GM12878 (cell line): ENCODE measurements at regions not wholly inside any gene's neighbourhood (a gene's known extent, or its start where the extent isn't known, plus 50 kb on each side); places are given as distances from the start of the nearest gene placed in this dataset.

Experiments
- ATAC-seq: fragments of 200-7000 bp; cut with Tn5 transposase; 3 replicates; pipeline ENCODE4 v1.9.1; 2020; ENCODE audit warnings: mild to moderate bottlenecking, moderate library complexity
- BruUV-seq: library from RNA; stranded (reverse); fragments of 400-500 nt; replicated peaks from 2 replicates; lab custom pipeline; 2021; lab: Mats Ljungman, UMichigan
- CTCF ChIA-PET: fragments of 300-600 bp; sonication (Branson Sonifier 250); formaldehyde crosslinking; extraction: SDS; loops from one replicate; lab custom pipeline; 2021; ENCODE audit warnings: inconsistent platforms; lab: Yijun Ruan, JAX
- POLR2A ChIA-PET: fragments of 350-600 bp; formaldehyde crosslinking; extraction: SDS; loops from one replicate; lab custom pipeline; 2021; ENCODE audit warnings: inconsistent platforms; lab: Charles Lee
- RAD21 ChIA-PET: fragments of 300-600 bp; sonication (Branson Sonifier 250); formaldehyde crosslinking; loops from one replicate; lab custom pipeline; 2023; ENCODE audit warnings: antibody characterized with exemption; ENCODE audit not compliant: unreplicated experiment; lab: Charles Lee
- SMC1A ChIA-PET: fragments of 300-600 bp; sonication (Branson Sonifier 250); formaldehyde crosslinking; loops from one replicate; lab custom pipeline; 2023; ENCODE audit not compliant: unreplicated experiment, uncharacterized antibody; lab: Charles Lee
- DNase-seq: peaks from one replicate; pipeline ENCODE4 v3.0.0-alpha.2; 2011; ENCODE audit warnings: low read depth, low spot score
- FAIRE-seq: peaks from 3 replicates; lab custom pipeline; 2011; peaks lifted over from hg19 to GRCh38; lab: Jason Lieb, UNC
- H2AFZ ChIP-seq: 2 replicates; pipeline ENCODE4 v1.6.0; 2011; ENCODE audit warnings: low read depth, low read length, control low read depth; ENCODE audit not compliant: control insufficient read depth
- H3K27ac ChIP-seq: 2 replicates; pipeline ENCODE4 v1.5.1; 2011; ENCODE audit warnings: control low read depth; ENCODE audit not compliant: control insufficient read depth, insufficient read depth
- H3K27me3 ChIP-seq, 2 experiments: replicated peaks in 1 of 2; 2 replicates each; pipeline versions ENCODE4 v1.6.0 to v1.6.1; 2011; ENCODE audit warnings: low read length in 1 of 2; ENCODE audit not compliant: control insufficient read depth in 2 of 2, insufficient read depth in 2 of 2
- H3K36me3 ChIP-seq, 2 experiments: 2 replicates each; pipeline ENCODE4 v1.5.1; 2011; ENCODE audit warnings: low read length in 1 of 2; ENCODE audit not compliant: control insufficient read depth in 2 of 2, insufficient read depth in 2 of 2
- H3K4me1 ChIP-seq: 2 replicates; pipeline ENCODE4 v1.6.1; 2011; ENCODE audit warnings: mild to moderate bottlenecking, low read length, moderate library complexity, mixed read lengths; ENCODE audit not compliant: control insufficient read depth, insufficient read depth
- H3K4me2 ChIP-seq: 2 replicates; pipeline ENCODE4 v1.6.0; 2011; ENCODE audit warnings: control low read depth; ENCODE audit not compliant: control insufficient read depth, insufficient read depth
- H3K4me3 ChIP-seq: fragments of 200-600 bp; sonication (generic); 2 replicates; pipeline ENCODE4 v1.5.1; 2016
- H3K79me2 ChIP-seq: 2 replicates; pipeline ENCODE4 v1.6.0; 2011; ENCODE audit warnings: low read length; ENCODE audit not compliant: control insufficient read depth, insufficient read depth
- H3K9ac ChIP-seq: 2 replicates; pipeline ENCODE4 v1.8.0; 2011; ENCODE audit warnings: low read length, control low read depth, mixed read lengths; ENCODE audit not compliant: control insufficient read depth, insufficient read depth
- H3K9me3 ChIP-seq: replicated peaks from 3 replicates; pipeline ENCODE4 v1.5.1; 2011; ENCODE audit warnings: mild to moderate bottlenecking, low read length; ENCODE audit not compliant: control insufficient read depth, insufficient read depth
- H4K20me1 ChIP-seq: 2 replicates; pipeline ENCODE4 v1.6.0; 2011; ENCODE audit not compliant: control insufficient read depth, insufficient read depth
- BCL11A ChIP-seq: IDR thresholded peaks from 2 replicates; pipeline ENCODE4 v1.6.1; 2011; ENCODE audit warnings: low read depth, low read length
- GABPA ChIP-seq: IDR thresholded peaks from 2 replicates; pipeline ENCODE4 v1.6.1; 2014; ENCODE audit warnings: antibody characterized with exemption, low read depth, mild to moderate bottlenecking, inconsistent platforms
- HCFC1 ChIP-seq: fragments of 150-350 bp; IDR thresholded peaks from 2 replicates; pipeline ENCODE4 v1.6.1; 2014; ENCODE audit warnings: low read length
- NRF1 ChIP-seq: conservative IDR thresholded peaks from 2 replicates; pipeline ENCODE4 v1.6.1; 2011; ENCODE audit warnings: mild to moderate bottlenecking, low read depth, low read length, improper control_type of control experiment
- RAD51 ChIP-seq: fragments of 450-650 bp; IDR thresholded peaks from 2 replicates; pipeline ENCODE4 v1.6.1; 2016; ENCODE audit warnings: moderate library complexity, mild to moderate bottlenecking, inconsistent platforms
- RBBP5 ChIP-seq: fragments of 200-600 bp; sonication (generic); conservative IDR thresholded peaks from 2 replicates; pipeline ENCODE4 v1.6.1; 2016
- SMAD1 ChIP-seq: fragments of 450-650 bp; IDR thresholded peaks from 2 replicates; pipeline ENCODE4 v1.6.1; 2018; ENCODE audit warnings: mild to moderate bottlenecking, low read depth; ENCODE audit not compliant: partially characterized antibody
- SMC3 ChIP-seq: IDR thresholded peaks from 2 replicates; pipeline ENCODE4 v1.6.1; 2011; ENCODE audit warnings: low read length, improper control_type of control experiment, borderline replicate concordance
- SREBF1 ChIP-seq: IDR thresholded peaks from 2 replicates; pipeline ENCODE4 v1.6.1; 2012; ENCODE audit warnings: mild to moderate bottlenecking, low read length
- SUZ12 ChIP-seq: fragments of 200-600 bp; sonication (generic); IDR thresholded peaks from one replicate; pipeline ENCODE4 v1.6.1; 2018; ENCODE audit warnings: antibody characterized with exemption, mild to moderate bottlenecking; ENCODE audit not compliant: unreplicated experiment
- TCF7 ChIP-seq: IDR thresholded peaks from 2 replicates; pipeline ENCODE4 v1.6.1; 2014; ENCODE audit warnings: antibody characterized with exemption, borderline replicate concordance
- in situ Hi-C: fragments of 300-500 bp; cut with MboI; formaldehyde crosslinking; loops from 9 replicates; pipeline ENCODE4 v1.14.3; 2018; ENCODE audit warnings: mixed read lengths
- intact Hi-C: fragments of 100-400 bp; cut with micrococcal nuclease; formaldehyde crosslinking; loops from one replicate; pipeline ENCODE4 v1.14.2; 2022; ENCODE audit not compliant: unreplicated experiment
- TF ChIP-seq, protein P1 (sequence below): fragments of 450-650 bp; IDR thresholded peaks from 2 replicates; pipeline ENCODE4 v1.6.1; 2017; ENCODE audit warnings: low read depth, mild to moderate bottlenecking, moderate library complexity
- TF ChIP-seq, protein P2 (sequence below): fragments of 450-650 bp; IDR thresholded peaks from 2 replicates; pipeline ENCODE4 v1.6.1; 2017; ENCODE audit warnings: mild to moderate bottlenecking, moderate library complexity
- TF ChIP-seq, protein P3 (sequence below): fragments of 450-650 bp; IDR thresholded peaks from 2 replicates; pipeline ENCODE4 v1.6.1; 2016; ENCODE audit warnings: mild to moderate bottlenecking
- TF ChIP-seq, protein P4 (sequence below): fragments of 450-650 bp; IDR thresholded peaks from 2 replicates; pipeline ENCODE4 v1.6.1; 2017; ENCODE audit warnings: borderline replicate concordance

DNA sequence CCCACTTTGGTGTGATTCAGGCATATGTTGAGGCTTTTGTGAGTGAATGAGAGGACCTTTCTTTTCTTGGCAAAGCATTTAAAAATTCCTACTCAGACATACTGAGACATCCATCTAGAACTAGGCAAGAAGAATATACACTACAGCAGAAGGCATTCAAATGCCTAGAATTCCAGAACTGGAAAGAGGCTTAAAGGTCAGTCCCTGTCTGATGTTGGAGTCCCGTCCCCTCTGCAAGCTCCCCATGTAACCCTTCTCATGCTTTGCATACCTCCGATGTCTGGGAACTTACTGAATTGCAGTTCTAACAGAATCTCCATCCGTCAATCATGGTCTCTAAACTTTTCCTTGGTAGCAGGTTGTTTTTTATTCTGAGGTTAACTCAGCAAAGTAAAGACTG is 152.9 kb downstream of the ATP6V1G3 start (continued):
- TF ChIP-seq, protein P1, sequence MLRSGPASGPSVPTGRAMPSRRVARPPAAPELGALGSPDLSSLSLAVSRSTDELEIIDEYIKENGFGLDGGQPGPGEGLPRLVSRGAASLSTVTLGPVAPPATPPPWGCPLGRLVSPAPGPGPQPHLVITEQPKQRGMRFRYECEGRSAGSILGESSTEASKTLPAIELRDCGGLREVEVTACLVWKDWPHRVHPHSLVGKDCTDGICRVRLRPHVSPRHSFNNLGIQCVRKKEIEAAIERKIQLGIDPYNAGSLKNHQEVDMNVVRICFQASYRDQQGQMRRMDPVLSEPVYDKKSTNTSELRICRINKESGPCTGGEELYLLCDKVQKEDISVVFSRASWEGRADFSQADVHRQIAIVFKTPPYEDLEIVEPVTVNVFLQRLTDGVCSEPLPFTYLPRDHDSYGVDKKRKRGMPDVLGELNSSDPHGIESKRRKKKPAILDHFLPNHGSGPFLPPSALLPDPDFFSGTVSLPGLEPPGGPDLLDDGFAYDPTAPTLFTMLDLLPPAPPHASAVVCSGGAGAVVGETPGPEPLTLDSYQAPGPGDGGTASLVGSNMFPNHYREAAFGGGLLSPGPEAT, result no peak
- TF ChIP-seq RAD51 (no peak), GABPA (no peak)

DNA sequence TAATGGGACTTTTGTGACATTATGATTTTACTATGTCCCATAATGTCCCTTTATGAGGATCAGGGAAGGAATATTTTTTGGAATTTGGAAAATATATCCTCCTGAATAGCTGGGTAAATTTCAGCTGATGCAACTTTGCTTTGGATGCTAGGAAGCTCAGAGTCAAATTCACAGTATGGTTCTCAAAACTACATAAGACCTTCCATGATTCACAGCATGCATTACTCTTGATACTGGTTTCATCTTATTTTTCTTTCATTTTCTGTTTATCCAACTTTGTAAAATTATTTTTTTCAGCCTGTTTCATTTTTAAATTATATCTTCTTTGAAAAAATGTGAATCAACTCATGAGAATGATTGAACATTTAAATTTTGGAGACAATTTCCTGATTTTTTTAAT is 160.2 kb downstream of the ATP6V1G3 start:
- FAIRE-seq (no peak), DNase-seq (no peak), ATAC-seq (no peak)
- Histone ChIP-seq H3K9me3 (no peaks in the 10 kb centered on the region), H2AFZ (no peak overlapping the region), H3K27ac (no peak overlapping the region), H3K9ac (no peak overlapping the region), H3K4me3 (no peak overlapping the region), H4K20me1 (no peaks in the 10 kb centered on the region), H3K36me3 (no peaks in the 10 kb centered on the region), H3K4me1 (no peaks in the 10 kb centered on the region), H3K27me3 (no peaks in the 10 kb centered on the region; a peak in 1 of 4 replicates), H3K4me2 (no peak overlapping the region), H3K79me2 (no peaks in the 10 kb centered on the region)
- ChIA-PET RAD21 (no interaction called here), POLR2A (no interaction called here), SMC1A (no interaction called here), CTCF (no interaction called here)
- TF ChIP-seq HCFC1 (no peak), TCF7 (no peak), NRF1 (no peak), SMAD1 (no peak), BCL11A (no peak), SREBF1 (no peak), RBBP5 (no peak), SMC3 (no peak), SUZ12 (no peak)
- TF ChIP-seq, protein P2, sequence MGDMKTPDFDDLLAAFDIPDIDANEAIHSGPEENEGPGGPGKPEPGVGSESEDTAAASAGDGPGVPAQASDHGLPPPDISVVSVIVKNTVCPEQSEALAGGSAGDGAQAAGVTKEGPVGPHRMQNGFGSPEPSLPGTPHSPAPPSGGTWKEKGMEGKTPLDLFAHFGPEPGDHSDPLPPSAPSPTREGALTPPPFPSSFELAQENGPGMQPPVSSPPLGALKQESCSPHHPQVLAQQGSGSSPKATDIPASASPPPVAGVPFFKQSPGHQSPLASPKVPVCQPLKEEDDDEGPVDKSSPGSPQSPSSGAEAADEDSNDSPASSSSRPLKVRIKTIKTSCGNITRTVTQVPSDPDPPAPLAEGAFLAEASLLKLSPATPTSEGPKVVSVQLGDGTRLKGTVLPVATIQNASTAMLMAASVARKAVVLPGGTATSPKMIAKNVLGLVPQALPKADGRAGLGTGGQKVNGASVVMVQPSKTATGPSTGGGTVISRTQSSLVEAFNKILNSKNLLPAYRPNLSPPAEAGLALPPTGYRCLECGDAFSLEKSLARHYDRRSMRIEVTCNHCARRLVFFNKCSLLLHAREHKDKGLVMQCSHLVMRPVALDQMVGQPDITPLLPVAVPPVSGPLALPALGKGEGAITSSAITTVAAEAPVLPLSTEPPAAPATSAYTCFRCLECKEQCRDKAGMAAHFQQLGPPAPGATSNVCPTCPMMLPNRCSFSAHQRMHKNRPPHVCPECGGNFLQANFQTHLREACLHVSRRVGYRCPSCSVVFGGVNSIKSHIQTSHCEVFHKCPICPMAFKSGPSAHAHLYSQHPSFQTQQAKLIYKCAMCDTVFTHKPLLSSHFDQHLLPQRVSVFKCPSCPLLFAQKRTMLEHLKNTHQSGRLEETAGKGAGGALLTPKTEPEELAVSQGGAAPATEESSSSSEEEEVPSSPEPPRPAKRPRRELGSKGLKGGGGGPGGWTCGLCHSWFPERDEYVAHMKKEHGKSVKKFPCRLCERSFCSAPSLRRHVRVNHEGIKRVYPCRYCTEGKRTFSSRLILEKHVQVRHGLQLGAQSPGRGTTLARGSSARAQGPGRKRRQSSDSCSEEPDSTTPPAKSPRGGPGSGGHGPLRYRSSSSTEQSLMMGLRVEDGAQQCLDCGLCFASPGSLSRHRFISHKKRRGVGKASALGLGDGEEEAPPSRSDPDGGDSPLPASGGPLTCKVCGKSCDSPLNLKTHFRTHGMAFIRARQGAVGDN, result no peak
- TF ChIP-seq, protein P3, sequence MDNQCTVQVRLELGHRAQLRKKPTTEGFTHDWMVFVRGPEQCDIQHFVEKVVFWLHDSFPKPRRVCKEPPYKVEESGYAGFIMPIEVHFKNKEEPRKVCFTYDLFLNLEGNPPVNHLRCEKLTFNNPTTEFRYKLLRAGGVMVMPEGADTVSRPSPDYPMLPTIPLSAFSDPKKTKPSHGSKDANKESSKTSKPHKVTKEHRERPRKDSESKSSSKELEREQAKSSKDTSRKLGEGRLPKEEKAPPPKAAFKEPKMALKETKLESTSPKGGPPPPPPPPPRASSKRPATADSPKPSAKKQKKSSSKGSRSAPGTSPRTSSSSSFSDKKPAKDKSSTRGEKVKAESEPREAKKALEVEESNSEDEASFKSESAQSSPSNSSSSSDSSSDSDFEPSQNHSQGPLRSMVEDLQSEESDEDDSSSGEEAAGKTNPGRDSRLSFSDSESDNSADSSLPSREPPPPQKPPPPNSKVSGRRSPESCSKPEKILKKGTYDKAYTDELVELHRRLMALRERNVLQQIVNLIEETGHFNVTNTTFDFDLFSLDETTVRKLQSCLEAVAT, result no peak
- TF ChIP-seq, protein P4, sequence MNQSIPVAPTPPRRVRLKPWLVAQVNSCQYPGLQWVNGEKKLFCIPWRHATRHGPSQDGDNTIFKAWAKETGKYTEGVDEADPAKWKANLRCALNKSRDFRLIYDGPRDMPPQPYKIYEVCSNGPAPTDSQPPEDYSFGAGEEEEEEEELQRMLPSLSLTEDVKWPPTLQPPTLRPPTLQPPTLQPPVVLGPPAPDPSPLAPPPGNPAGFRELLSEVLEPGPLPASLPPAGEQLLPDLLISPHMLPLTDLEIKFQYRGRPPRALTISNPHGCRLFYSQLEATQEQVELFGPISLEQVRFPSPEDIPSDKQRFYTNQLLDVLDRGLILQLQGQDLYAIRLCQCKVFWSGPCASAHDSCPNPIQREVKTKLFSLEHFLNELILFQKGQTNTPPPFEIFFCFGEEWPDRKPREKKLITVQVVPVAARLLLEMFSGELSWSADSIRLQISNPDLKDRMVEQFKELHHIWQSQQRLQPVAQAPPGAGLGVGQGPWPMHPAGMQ, result no peak
- intact Hi-C loops (no loop called here), in situ Hi-C loops (no loop called here)
- BruUV-seq, result no TSS peak
